ENCODE measurements at regions not wholly inside any gene's neighbourhood (a gene's known extent, or its start where the extent isn't known, plus 50 kb on each side); places are given as distances from the start of the nearest gene placed in this dataset.

- TF ChIP-seq CTCF (IDR thresholded peaks at IDR 0.05; ENCODE audit: low read depth, low read length) (no peak), EZH2phosphoT487 (IDR thresholded peaks at IDR 0.05; ENCODE audit: low read depth) (no peak)
These were observed 109.2 kb upstream of the CDYL start for GRCh38 chr6:4666886-4667513.
